PC-9 (cell line): ENCODE measurements at regions not wholly inside any gene's neighbourhood (a gene's known extent, or its start where the extent isn't known, plus 50 kb on each side); places are given as distances from the start of the nearest gene placed in this dataset.

Source experiments
- CTCF ChIP-seq: fragments of 200-600 bp; sonication (generic); conservative IDR thresholded peaks from 2 replicates; pipeline ENCODE4 v1.6.1; 2017; ENCODE audit warnings: mixed run types, antibody characterized with exemption, mild to moderate bottlenecking, moderate library complexity
- EZH2 ChIP-seq: fragments of 200-600 bp; sonication (generic); IDR thresholded peaks from 2 replicates; pipeline ENCODE4 v1.8.0; 2017; ENCODE audit warnings: antibody characterized with exemption, low read depth

- no peak for TF ChIP-seq EZH2
- TF ChIP-seq CTCF = no peak
Observed at GRCh38 chr16:13552960-13553257, 367.0 kb upstream of the ERCC4 start.
